ENCODE measurements at regions not wholly inside any gene's neighbourhood (a gene's known extent, or its start where the extent isn't known, plus 50 kb on each side); places are given as distances from the start of the nearest gene placed in this dataset.

DNA sequence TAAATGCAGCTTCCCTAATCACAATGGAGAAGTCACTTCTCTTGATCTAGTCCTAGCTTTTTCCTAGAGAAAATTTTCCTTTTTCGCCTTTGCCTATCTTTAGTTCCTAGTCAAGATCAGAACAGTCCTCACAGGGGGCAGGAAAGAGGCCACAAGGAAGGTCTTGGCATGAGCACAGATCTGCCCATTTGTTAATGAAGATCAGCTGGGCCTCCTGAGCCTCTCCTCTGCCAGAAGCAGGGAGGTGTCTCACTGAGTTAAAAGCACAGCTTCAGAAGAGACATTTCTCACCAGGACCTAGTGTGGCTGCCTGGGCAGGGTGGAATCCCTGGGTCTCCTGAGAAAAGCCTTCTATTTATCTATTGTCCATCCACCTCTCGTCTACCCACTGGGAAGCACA is 357.8 kb downstream of the TMEM38B start:
- no peak for TF ChIP-seq TAF1 (IDR thresholded peaks at IDR 0.05; ENCODE audit: low read depth)
- no peak for TF ChIP-seq EP300 (IDR thresholded peaks at IDR 0.05; ENCODE audit: borderline replicate concordance)
- TF ChIP-seq YY1 (IDR thresholded peaks at IDR 0.05; ENCODE audit: low read depth), result no peak
- TF ChIP-seq RAD21 (IDR thresholded peaks at IDR 0.05; ENCODE audit: low read depth), result no peak
